ENCODE measurements at regions not wholly inside any gene's neighbourhood (a gene's known extent, or its start where the extent isn't known, plus 50 kb on each side); places are given as distances from the start of the nearest gene placed in this dataset.
A peak's percentile ranks its signal among the peaks of the same experiment; 100 is the strongest.
"Not testable (repeated sequence)": the region's sequence is repeated elsewhere in the genome, so short reads cannot be mapped to it uniquely, and the experiment has no call there.

DNA sequence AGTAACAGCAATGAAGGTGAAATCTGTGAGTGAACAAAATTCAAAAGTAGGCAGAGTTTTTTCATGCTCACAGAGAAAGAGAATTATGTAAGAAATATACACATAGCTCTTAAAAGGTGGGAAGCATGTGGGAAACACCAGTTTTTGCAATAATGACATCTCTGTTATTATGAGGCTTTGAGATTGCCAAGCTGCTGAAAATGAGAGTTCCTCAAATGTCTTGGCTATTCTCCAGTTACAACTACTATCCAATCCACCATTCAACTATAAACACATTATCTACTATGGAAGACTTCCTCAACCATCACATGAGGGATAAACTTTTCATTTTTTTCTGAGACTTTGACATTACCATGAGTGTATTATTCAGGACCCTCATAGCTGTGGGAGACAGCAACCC is 420.8 kb upstream of the ACTBL2 start:
- DNase-seq (ENCODE audit: low read depth), result no peak

GRCh38 chr5:57902095-57902494 is 419.5 kb upstream of the ACTBL2 start:
- no peak for DNase-seq (ENCODE audit: low read depth)

- no peak for DNase-seq (ENCODE audit: low read depth)
Observed at GRCh38 chr5:57900381-57900944, 417.9 kb upstream of the ACTBL2 start.

DNA sequence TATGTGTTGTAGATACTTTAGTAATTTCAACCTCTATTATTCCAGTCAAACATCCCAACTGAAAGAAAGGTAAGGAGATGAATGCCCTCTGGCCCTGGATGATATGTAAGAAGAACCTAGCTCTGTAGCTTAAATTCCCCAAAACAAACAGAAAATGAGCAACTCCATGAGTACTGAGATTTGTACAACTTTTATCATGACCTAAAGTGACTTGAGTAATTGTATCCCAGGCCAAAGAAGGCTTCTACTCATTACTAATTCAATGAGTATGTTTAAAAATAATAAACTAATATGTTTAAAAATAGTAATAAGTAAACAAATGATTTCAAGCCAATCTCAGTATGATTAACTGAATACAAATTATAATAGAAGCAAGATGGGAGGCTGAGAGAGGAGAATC is 414.0 kb upstream of the ACTBL2 start:
- no peak for DNase-seq (ENCODE audit: low read depth)

DNA sequence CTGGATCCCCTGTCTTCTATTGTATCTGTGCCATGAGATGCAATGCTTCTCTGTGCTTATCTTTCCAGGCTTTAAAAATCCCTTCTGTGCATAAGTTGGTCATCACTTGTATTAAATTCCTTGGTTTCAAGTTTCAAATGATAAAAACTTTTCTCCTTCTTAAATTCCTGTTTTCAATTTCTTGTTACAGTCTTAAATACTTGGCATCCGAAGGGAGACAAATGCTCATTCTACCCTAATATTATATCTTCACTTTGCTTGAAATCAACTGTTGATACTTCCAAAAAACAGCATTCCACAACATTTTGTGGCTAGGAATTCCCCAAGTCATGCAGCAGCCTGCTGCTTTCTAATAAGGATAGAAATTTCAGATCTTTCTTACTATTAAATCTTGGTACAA is 413.2 kb upstream of the ACTBL2 start:
- DNase-seq (ENCODE audit: low read depth), result no peak

DNA sequence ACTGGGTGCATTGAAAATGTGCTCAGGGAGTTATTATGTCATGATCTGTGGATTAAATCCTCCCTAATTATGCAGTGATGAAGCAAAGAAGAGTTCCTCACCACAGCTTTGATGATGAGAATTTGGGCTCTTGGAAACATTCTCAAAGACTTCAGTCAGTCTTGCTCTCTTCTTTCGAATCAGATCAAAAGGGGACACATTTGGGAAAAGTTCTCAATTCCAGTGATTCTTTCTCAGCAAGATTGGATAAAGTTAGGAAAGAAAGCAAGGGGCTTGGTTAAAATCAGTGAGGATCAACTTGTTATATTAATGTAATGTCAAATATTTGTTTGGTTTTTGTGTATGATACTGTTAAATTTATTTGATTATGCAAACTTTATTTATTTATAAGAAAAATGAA is 411.3 kb upstream of the ACTBL2 start:
- no peak for DNase-seq (ENCODE audit: low read depth)

DNA sequence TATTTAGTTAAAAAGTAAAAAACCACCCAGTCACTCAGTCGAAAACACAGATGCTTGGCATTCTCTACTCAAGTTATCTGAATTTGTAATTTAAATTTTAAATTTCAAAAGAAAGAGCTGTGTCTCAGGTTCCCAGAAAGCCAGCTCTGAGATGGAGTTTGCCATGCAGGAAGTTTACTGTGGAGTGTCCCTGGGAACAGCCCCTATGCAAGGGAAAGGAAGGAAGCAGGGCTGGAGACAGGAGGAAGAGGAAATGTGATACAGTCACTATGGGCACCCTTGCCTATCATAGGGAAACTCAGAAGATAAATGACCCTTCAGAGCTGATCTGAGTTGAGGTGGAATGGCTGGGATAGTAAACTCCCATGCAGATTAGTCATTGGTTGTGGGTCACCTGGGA is 408.8 kb upstream of the ACTBL2 start:
- no peak for DNase-seq (ENCODE audit: low read depth)

GRCh38 chr5:57889558-57889957 is 406.9 kb upstream of the ACTBL2 start:
- peak; percentile 96 for DNase-seq (ENCODE audit: low read depth)

GRCh38 chr5:57887851-57888621 is 405.4 kb upstream of the ACTBL2 start:
- peak; percentile 68 for DNase-seq (ENCODE audit: low read depth)

- DNase-seq (ENCODE audit: low read depth), result no peak
Observed at GRCh38 chr5:57884346-57885102, 401.9 kb upstream of the ACTBL2 start.

- DNase-seq (ENCODE audit: low read depth), result no peak
Observed at GRCh38 chr5:57880216-57880615, 397.6 kb upstream of the ACTBL2 start.

DNA sequence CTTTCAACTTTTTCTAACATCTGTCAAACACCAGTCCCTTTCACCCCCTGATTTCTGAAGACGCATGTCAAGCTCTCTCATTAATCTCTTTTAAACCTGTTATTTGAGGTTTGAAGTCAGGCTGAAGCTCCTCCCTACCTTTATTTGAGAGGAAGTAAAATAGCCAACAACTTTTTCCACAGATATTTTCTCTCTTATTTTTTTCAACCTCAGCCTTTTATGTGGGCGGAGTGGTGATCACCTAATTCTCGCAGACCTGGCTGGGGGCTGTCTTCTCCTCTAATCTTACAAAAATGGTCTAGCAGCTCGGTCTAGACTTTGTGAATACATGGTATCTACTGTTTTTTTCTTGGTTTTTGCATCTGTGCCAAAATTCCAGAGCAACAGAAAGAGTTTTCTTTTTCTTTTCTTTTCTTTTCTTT is 395.7 kb upstream of the ACTBL2 start:
- DNase-seq (ENCODE audit: low read depth), result no peak

DNA sequence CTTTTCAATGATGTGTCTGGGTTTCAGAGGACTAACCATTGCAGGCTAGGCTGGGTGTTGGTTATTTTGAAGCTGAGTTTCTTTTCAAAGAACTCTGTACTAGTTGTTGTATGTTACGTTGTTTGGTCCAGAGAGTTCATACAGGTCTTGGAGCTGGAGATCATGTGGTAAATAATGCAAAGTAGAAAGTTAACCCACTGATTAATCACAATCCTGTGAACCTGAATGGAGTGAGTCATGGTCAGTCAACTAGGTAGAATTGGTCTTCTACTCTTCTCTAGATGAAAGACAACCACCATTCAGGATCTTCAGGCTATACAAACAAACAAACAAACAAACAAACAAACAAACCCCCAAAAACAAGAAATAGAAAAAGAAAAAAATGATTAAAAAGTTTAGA is 388.9 kb upstream of the ACTBL2 start:
- peak; percentile 8 for DNase-seq (ENCODE audit: low read depth)

- DNase-seq (ENCODE audit: low read depth), result not testable (repeated sequence)
Observed at GRCh38 chr5:57870267-57870666, 387.7 kb upstream of the ACTBL2 start.

DNA sequence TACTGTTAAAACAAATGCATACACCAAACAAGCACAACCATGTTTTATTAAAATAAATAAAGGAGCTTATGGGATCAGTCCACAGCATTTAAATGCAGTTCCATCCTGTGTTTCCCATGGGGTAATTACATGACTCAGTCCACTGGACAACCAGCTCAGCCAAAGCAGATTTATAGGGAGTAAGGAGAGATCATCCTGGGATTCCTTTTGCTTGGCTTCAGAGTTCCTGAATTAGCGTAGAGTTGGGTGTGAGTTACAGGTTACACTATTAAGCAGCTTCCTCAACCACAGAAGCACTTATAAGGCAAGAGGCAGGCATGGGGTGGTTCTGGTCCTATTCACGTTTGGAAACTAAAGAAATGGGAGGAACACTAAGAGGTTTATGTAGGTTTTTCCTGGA is 381.1 kb upstream of the ACTBL2 start:
- DNase-seq (ENCODE audit: low read depth), result peak; percentile 74

DNA sequence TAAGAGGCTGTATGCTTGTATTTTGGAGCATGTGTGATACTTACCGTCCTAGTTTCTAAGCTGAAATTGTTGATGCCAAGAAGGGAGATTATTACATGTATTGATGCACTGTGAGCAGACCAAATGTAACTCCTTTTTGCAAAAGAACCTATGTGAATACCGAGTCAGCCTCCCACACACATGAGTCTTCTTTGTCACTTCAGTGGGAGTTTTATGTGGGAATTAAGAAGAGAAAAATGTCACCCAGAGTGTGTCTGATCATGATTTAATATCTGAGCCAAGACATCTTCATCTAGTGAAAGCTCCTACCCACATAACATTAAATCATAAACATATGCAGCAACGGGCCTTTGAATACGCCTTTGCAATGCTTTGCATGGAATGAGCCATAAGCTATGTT is 380.3 kb upstream of the ACTBL2 start:
- no peak for DNase-seq (ENCODE audit: low read depth)

DNA sequence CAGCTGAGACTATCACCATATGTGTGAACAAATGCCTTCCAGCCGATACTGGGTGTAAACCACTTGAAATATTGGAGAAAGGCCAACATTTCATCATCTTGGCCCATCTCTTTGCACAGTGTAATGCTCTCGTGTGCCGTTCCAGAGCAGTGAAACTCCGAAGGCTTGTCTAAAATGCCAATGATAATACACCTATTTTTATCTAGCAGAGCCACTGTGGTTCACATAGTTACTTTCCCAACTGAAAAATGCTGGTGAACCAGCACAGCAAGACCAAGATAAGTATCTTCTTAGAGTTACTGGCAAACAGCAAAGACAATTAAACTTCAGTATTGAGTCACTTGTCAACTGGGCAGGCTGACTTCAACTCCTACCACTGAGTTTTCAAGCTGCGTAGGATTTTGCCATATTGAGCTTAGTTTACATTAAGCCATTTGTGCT is 379.9 kb upstream of the ACTBL2 start:
- no peak for DNase-seq (ENCODE audit: low read depth)

DNA sequence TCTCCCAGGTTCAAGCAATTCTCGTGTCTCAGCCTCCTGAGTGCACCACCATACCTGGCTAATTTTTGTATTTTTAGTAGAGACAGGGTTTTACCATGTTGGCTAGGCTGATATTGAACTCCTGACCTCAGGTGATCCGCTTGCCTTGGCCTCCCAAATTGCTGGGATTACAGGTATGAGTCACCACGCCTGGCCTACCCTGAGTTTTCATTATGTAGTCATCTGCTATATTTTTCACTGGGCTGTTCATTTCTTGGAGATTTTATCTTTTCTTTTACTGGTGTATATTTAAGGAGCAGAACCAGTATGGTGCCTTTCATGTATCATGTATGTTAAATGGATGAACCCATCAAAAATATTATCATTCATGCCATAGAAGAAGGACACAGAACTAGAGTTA is 377.0 kb upstream of the ACTBL2 start:
- DNase-seq (ENCODE audit: low read depth), result no peak

DNA sequence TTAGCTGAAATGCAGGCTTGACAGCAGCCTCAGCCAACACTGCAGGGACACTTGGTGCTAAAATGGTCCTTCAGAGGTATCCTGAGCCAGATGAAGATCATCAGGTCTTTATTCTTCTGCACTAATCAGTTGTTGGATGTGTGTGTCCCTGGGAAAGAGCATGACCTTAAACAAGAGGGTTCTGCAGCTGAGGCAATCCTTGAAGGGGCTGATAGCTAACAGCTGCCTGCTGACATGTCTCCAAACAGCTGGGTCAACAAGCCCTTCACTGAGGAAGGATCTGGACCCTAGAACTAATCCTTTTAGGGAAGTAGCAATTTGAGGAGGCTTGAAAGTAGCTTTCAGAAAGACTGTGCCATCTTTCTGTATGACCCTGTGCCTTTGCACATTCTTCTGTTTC is 376.3 kb upstream of the ACTBL2 start:
- DNase-seq (ENCODE audit: low read depth), result no peak

DNA sequence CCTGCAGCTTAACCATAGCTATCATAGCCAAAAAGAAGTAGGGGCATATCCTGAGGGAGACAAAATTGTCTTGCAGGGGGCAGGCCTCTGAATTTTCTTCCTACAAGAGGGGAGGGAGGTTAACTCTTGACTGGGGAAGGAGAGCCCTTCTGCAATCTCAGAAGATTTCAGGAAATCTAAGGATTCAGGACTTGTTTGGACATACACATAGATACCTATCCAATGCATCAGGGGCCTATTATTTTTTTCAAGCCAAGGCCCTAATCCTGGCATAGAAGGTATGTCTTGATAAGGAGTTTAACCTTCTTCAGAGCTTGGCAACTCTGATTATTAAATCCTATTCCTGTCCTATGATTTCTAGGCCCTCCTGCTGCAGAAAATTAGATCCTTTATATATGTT is 375.1 kb upstream of the ACTBL2 start:
- DNase-seq (ENCODE audit: low read depth), result no peak

- DNase-seq (ENCODE audit: low read depth), result no peak
Observed at GRCh38 chr5:57855831-57856230, 373.2 kb upstream of the ACTBL2 start.

DNA sequence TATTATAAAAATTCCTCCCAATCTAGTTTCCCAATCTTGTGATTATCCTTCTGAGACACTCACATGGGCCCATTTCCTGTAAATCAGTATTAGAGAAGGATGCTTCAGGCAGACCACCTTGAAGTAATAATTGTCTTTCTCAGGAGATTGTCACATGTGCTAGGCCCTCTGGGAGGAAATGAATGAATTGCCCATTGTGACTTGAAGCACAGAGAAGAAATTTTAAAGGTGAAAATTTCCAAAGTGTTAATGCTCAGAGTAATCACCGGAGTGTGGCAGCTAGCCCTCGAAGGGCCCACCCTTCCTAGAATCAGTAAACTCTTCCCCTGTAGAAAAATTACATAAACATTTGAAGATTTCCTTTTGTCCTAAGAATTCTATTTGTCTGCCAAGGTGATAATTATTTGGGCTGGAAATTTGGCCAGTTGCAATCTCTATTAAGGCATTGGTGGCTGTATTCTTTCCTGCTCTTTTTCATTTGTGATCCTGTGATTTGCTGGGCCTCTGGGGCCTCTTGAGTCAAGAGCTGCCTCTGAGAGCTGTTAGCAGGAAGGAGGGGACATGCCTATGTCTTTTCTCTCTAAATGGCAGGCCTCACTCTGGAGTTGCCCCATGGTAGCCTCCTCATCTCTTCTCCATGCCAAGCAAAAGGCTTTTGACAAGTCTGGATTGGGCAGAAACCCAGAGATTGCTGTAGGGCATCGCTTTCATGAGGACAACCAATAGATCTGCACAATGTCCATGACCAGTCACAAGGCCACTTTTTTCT is 371.5 kb upstream of the ACTBL2 start:
- no peak for DNase-seq (ENCODE audit: low read depth)
